ENCODE measurements at regions not wholly inside any gene's neighbourhood (a gene's known extent, or its start where the extent isn't known, plus 50 kb on each side); places are given as distances from the start of the nearest gene placed in this dataset.

DNA sequence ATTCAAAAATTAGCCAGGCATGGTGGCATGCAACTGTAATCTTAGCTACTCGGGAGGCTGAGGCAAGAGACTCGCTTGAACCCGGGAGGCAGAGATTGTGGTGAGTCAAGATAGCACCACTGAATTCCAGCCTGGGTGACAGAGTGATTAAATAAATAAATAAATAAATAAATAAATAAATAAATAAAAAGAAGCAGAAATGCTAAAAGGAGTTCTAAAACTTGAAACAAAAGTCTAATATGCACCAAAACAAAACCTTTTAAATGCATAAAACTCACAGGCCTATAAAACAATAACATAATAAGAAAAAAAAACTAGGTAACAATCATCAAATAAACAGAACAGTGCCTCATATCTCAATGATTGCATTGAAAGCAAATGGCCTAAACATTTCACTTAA, 1458.9 kb downstream of the AMY1C start:
- TF ChIP-seq, protein P1, sequence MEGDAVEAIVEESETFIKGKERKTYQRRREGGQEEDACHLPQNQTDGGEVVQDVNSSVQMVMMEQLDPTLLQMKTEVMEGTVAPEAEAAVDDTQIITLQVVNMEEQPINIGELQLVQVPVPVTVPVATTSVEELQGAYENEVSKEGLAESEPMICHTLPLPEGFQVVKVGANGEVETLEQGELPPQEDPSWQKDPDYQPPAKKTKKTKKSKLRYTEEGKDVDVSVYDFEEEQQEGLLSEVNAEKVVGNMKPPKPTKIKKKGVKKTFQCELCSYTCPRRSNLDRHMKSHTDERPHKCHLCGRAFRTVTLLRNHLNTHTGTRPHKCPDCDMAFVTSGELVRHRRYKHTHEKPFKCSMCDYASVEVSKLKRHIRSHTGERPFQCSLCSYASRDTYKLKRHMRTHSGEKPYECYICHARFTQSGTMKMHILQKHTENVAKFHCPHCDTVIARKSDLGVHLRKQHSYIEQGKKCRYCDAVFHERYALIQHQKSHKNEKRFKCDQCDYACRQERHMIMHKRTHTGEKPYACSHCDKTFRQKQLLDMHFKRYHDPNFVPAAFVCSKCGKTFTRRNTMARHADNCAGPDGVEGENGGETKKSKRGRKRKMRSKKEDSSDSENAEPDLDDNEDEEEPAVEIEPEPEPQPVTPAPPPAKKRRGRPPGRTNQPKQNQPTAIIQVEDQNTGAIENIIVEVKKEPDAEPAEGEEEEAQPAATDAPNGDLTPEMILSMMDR (IDR thresholded peaks at IDR 0.05; ENCODE audit: low read depth, low read length) = no peak
- no peak for DNase-seq (ENCODE audit: extremely low read depth, low read depth)

DNA sequence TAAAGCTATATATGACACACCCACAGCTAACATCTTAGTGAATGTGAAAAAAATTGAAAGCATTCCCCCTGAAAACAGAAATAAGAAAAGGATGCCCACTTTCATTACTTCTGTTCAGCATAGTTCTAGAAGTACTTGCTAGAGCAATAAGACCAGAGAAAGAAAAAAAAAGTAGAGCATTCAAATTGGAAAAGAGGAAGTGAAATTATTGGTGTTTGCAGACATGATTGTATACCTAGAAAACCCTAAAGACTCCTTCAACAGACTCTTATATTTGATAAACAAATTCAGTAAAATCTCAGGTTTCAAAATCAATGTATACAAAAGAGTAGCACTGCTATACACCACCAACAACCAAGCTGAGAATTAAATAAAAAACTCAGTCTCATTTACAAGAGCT, 1461.0 kb downstream of the AMY1C start:
- TF ChIP-seq, protein P1 (IDR thresholded peaks at IDR 0.05; ENCODE audit: low read depth, low read length) = no peak
- no peak for DNase-seq (ENCODE audit: extremely low read depth, low read depth)

- TF ChIP-seq, protein P1 (IDR thresholded peaks at IDR 0.05; ENCODE audit: low read depth, low read length) = no peak
- no peak for DNase-seq (ENCODE audit: extremely low read depth, low read depth)
Observed at GRCh38 chr1:105231378-105231777, 1481.7 kb downstream of the AMY1C start.

GRCh38 chr1:105243411-105243810, 1493.7 kb downstream of the AMY1C start:
- TF ChIP-seq, protein P1 (IDR thresholded peaks at IDR 0.05; ENCODE audit: low read depth, low read length) = no peak
- DNase-seq (ENCODE audit: extremely low read depth, low read depth) = no peak

GRCh38 chr1:105243969-105244368, 1494.3 kb downstream of the AMY1C start:
- TF ChIP-seq, protein P1 (IDR thresholded peaks at IDR 0.05; ENCODE audit: low read depth, low read length) = no peak
- DNase-seq (ENCODE audit: extremely low read depth, low read depth) = no peak

- TF ChIP-seq, protein P1 (IDR thresholded peaks at IDR 0.05; ENCODE audit: low read depth, low read length) = no peak
- DNase-seq (ENCODE audit: extremely low read depth, low read depth) = no peak
Observed at GRCh38 chr1:105254906-105255305, 1505.2 kb downstream of the AMY1C start.

DNA sequence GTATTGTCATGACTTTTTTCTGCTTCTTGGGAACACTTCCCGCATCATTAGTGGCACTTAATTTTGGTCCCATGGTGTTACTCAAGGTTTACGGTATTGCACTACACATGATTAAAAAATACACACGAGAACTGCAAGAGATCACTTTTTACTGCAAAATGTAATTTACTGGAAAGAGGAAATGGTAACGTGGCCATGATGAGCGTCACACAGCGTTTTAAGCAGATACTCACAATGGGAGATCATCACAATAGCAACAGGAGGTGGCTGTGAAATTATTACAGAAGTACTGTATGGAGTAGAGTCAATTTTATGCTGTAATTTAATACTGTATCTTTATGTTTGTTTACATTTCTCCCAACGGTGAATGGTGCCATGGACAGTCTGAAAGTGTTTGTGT, 1510.3 kb downstream of the AMY1C start:
- no peak for DNase-seq (ENCODE audit: extremely low read depth, low read depth)
- TF ChIP-seq, protein P1 (IDR thresholded peaks at IDR 0.05; ENCODE audit: low read depth, low read length) = no peak
